GM18868 (cell line): ENCODE measurements at regions not wholly inside any gene's neighbourhood (a gene's known extent, or its start where the extent isn't known, plus 50 kb on each side); places are given as distances from the start of the nearest gene placed in this dataset.
"Not testable (repeated sequence)": the region's sequence is repeated elsewhere in the genome, so short reads cannot be mapped to it uniquely, and the experiment has no call there.

ENCODE experiments used
- ATAC-seq: cut with Tn5 transposase; IDR thresholded peaks from one replicate; pipeline ENCODE4 v1.9.1; 2021; ENCODE audit warnings: mild to moderate bottlenecking, moderate library complexity; ENCODE audit not compliant: unreplicated experiment

DNA sequence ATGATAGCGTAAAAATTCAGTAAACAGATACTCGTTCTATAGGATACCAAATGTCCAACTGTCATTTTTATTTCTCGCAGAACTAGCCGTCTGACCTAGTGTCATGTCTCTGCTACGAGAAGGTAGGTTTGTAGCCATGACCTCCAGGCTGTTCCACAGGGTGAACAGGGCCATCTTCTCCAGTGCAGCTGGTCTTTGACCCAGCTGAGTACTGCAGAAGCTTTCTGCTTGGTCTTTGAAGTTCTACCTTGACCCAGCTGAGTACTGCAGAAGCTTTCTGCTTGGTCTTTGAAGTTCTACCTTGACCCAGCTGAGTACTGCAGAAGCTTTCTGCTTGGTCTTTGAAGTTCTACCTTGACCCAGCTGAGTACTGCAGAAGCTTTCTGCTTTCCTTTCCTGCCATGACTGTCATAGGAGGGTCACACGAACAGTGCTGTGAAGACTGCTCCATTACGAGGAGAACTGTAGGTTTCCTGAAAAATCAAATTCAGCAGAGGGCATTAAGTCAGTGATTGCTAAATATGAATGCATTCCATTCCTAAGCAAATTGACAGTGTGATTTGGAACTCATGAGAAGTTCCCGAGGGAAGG lies 532.8 kb upstream of the NRP1 start:
- ATAC-seq = not testable (repeated sequence)

DNA sequence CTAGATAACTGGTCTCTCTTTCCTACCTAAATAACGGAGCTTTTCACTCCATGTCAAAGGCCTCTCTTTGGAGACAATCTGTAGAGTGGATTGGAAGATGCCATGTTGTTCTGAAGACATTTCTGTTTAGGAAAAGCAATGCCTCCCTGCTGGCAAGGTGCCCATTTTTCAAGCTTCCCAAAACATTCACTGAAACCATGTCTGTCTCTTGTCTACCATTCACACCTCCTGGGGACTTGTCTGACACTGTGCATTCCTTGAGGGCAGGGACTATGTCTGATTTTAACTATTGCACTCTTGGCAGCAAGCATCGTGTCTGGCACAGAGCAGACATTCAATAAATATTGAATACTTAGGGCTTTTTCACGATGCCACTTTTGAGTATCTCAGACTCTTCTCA lies 528.9 kb upstream of the NRP1 start:
- ATAC-seq = no peak

DNA sequence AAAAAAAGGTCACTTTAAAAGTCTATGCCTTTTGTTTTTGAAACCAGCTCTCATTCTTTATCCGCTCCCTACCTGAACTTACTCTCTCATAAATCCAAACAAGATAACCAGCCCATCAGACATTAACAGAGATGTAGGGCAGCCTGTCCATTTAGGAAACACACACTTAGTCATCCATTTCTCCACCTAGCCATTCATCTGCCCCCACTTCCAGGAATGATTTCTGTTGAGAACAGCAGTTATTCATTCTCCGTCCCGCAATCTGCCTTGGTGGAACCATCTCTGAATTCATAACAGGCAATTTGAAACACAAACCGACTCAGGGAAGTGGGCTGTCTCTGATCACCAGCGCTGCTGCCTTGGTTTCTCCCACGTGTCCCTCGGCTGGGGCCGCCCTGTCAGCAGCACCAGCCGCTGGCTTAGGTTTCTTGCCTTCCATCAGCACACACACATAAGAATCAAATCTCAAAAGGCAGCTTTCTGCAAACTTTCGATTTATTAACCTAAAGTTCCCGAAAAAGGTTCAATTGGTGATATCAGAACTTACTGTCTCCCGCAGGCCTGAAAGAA lies 528.2 kb upstream of the NRP1 start:
- no peak for ATAC-seq

DNA sequence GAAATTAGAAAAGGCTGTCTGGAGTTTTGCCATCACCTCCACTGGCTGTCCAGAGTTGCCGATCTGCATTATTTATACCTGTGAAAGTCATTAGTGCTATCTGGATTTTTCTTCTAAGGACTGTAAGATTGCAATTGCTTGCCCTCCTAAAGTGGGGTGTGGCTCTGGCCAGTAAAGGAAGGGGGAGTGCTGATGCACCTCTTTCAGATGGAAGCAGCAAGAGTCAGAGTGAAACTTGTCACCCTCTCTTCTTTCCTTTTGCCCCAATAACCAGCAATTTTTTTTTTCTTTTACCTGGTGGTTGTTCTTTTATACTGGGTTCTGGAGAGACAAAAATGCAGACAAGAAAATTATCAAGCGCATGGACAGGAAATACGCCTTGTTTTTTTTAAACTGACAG lies 527.4 kb upstream of the NRP1 start:
- ATAC-seq = no peak

DNA sequence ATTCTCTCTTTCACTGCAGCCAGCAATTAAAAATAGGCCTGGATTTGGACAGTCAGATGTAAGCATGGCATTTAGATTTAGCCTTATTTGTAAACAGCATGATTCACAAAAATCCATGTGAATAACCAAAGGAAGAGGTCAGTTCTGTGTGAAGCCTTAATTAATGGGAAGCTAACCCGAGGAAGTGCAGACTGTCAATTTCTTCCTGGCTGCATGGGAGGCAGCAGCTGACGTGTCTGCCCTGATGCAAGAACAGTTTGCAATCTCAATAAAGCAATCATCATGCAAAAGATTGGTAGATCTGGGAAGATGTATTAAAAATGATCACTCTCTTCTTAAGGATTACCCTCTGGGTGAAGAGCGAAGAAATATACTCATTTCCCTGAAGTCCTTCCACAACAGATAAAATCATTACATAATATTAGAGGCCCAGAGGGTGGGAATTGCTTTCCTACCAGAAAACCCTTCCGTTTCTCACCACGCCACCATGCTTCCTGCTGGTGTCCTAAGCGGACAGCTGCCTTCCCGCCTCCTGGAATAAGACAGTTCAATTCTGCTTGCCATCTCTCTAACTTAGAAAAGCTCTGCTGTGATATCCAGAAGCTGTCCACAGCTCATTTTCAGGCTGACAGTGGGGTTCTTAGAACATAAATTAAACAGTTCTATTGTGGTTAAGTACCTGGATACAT lies 526.7 kb upstream of the NRP1 start:
- no peak for ATAC-seq

DNA sequence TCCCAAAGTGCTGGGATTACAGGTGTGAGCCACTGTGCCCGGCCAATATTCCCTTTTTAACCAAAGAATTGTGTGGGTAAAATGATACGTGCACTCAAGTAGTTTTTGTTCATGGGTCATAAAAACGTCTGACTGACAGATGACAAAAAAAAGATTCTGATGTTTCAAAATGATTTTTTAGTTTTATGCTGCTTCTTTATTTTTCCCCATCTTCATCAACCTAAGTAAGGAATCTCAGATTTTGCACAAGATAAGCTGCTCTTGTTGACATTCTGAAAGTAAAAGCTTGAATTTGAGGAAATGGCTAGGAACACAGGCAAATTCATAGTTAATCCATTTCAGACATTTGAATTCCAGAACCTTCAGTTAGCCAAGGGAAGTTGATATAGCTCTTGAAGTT lies 526.1 kb upstream of the NRP1 start:
- no peak for ATAC-seq

DNA sequence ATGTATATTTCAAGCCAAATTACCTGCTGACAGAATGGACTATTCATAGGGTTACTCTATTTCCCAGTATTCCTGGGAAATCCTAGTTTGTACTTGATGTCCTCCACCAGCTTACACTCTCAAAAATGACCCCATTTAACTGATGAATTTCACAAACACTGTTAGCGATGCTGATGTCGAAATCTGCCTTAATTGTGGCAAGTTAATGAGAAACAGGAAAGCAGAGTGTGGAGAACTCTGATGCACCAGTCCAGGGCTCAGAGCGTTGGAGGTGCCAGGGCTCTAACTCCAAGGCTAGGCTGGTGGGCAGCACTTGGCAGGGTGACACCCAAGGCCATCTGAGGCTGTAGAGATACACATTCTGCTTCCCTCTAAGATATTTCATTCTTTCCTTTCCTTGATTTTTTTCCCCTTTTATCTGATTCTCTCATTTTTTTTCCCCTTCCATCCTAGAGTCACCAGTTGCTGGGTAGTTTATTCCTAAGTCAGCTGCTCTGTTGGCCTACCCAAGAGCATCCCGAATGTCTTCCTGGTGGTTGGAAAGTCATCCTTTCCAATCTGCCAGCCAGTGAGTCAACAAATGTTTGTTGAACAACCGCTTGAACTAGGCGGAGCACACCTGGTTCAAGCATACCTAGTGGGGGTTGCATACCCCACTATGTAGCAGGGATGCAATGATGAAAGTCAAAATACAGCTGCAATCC lies 525.0 kb upstream of the NRP1 start:
- no peak for ATAC-seq

DNA sequence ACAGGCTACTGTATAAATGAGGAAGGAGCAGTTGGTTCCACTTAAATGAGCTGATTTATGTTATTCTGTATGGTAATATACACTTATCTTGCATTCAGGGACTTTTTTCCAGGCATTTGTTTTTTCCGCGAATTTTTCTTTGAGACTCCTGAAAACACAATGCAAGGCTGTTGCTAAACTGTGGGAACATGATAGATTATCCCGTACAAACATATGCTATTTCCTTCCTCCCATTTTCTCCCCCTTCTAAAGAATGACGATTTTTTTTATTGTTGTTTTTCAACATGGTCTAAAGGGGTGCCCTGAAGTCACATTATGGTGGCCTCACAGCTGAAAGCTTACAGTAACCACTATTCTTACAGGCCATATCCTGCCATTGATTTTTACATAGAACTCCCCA lies 523.9 kb upstream of the NRP1 start:
- ATAC-seq = no peak

DNA sequence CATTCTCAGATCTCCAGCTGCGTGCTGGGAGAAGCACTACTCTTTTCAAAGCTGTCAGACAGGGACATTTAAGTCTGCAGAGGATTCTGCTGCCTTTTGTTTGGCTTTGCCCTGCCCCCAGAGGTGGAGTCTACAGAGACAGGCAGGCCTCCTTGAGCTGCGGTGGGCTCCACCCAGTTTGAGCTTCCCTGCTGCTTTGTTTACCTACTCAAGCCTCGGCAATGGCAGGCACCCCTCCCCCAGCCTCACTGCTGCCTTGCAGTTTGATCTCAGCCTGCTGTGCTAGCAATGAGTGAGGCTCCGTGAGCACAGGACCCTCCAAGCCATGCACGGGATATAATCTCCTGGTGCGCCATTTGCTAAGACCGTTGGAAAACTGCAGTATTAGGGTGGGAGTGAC lies 518.8 kb upstream of the NRP1 start:
- not testable (repeated sequence) for ATAC-seq

DNA sequence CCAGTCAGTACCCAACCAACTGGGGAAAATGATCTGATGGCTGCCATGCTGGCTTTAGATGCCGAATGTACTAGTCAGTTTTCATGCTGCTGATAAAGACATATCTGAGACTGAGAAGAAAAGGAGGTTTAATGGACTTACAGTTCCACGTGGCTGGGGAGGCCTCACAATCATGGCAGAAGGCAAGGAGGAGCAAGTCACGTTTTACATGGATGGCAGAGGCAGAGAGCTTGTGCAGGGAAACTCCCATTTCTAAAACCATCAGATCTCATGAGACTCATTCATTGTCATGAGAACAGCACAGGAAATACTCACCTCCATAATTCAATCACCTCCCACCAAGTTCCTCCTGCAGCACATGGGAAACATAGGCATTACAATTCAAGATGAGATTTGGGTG lies 508.9 kb upstream of the NRP1 start:
- ATAC-seq = no peak

DNA sequence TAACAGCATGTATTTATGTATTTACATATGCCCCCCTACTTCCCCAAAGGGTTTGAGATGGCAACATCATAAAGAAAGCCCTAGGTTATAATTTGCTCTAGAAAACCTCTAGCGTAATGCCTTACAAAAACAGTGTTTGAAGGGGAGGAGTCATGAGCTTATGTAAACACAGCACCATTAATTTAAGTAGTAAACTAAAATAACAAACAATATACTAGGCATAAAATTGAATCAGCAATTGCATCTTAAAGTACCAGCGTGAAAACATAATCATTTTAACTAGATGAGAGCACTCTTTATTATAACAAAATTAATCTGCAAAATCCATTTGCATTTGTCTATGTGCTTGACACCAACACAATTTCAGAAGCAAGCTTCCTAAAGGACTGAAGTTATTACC lies 507.2 kb upstream of the NRP1 start:
- ATAC-seq = no peak

DNA sequence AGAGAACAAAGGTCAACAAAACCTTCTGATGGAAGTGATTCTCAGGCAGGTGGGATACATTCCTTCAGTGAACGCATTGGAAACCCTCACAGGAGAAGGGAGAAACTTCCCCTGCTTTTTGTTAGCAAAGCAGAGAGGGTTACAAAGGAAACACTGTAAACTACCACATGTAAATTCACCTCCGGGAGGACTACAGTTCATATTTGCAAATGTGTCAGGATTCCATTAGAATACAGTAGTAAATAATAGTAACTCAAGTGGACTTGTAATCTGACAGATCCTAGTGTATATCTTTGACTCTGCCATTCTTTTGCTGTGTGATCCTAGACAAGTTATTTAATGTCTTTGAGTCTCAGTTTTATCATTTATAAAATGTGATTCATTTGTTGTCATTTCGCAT lies 504.3 kb upstream of the NRP1 start:
- no peak for ATAC-seq

DNA sequence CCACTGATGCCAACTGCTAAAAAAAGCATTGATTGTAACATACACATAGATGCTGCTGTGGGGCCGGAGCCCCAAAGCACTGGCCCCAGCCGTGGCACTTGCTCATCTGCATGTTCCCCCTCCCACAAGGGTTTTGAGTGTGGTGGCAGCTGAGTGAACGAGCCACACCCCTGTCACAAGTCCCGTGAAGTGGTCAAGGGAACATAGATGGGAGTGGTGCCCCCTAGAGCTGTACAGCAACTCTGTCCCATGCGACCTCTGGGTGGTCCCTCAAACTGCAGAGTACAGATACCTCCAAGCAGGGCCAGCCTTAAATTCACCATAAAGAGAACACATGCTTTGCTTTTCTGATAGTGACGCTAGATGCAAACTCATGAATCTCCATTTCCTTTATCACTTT lies 503.3 kb upstream of the NRP1 start:
- ATAC-seq = no peak

DNA sequence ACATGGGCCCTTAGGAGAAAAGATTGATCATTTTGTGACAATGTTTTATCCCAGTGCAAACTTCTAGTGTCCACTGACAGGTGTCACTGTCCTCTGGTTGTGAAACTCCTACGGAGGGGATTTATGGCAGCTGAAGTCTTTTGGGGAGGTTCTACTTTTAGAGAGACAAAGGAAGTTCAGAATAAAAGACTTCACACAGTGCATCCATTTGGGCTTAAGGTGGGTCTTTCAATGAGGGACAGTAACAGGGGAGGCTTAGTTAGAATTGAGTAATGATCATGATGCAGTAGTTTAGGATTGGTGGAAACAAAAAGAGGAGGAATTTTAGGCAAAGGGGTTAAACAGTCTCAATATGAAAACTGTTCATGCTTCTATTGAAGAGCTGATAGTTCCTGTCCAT lies 501.1 kb upstream of the NRP1 start:
- no peak for ATAC-seq

DNA sequence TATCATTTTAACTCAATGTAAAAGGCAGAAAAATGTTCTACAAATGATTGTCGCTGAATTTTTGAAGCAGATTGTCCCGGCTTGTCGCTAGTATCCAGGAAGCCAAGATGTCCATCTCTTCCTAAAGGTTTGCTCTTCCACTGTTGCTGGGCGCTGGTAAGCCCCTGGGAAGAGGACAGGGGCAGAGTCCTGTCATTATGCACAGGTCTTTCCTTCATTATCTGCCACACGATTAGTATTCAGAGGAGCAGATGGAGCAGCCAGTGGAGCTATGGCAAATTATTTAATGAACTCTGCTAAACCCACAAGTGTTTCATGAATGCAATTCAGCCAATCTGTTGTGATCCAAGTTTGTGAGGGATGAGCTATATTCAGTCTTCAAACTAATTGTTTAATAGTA lies 499.1 kb upstream of the NRP1 start:
- ATAC-seq = no peak

DNA sequence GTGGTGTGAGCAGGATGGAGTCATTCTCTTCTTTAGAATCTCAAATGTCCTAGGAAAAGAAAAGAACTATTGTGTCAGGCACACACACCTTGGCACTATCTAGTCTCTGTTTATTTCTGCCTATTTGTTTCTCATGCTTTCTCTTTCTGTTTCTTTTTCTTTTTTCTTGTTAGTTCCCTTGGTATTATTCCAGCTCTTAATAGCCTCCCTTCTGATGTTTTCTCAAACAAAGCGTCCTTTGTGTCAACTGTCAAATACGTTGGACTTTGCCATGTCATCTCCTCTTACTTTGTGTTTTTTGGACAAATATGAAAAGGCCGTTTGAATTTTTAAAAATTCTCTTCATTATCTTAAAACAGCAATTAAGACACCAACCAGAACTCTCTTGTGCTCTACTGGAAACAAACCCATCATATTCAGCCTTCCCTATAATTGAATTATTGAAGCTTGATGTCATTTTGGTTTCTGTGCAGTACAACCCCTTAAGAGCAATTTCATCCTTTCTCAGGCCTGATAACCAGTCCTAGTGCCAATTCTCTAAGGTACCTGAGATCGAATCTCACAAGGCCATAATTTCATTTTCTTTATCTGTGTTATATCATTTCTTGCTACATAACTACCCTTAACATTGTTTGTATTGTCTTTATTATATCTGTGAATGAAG lies 497.8 kb upstream of the NRP1 start:
- ATAC-seq = no peak

DNA sequence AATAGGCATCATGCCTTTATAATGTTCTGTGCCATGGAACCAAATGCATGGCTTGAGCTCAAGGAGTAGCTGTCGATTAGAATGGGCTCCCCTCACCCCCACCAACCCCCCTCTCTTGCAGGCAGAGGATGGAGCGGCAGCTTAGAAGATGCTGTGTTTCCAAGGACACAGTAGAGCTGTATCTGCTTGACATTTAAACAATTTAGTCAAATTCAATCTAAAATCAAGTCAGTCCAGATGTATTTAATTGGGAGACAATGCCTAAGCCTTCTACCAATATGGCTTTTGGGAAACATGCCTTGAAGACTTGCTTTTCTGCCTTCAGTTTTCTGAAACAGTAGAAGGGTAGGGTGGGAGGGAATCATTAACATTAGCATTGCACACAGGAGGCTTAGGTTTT lies 497.1 kb upstream of the NRP1 start:
- no peak for ATAC-seq

DNA sequence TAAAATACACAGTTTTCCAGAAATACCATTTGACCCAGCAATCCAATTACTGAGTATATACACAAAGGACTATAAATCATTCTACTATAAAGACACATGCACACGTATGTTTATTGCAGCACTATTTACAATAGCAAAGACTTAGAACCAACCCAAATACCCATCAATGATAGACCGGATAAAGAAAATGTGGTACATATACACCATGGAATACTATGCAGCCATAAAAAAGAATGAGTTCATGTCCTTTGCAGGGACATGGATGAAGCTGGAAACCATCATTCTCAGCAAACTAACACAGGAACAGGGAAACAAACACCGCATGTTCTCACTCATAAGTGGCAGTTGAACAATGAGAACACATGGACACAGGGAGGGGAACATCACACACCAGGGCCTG lies 495.4 kb upstream of the NRP1 start:
- ATAC-seq = not testable (repeated sequence)

DNA sequence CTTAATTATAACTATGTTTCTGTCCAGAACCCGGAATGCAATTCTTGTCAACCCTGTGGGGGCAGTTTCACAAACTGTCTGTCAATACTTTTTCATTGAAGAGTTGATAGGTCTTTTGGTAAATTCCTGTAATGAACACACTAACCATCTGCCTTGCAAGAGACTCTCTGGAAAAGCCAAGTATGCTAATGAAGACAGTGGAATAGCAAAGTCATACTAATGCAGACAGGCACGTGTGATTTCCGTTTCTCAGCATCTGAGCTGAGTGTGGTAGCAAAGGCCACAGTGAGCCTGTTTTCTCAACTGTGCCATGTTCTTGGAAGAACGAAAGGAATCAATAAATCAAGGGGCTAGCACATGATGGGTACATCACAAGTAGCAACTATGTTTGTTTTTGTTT lies 494.1 kb upstream of the NRP1 start:
- no peak for ATAC-seq

DNA sequence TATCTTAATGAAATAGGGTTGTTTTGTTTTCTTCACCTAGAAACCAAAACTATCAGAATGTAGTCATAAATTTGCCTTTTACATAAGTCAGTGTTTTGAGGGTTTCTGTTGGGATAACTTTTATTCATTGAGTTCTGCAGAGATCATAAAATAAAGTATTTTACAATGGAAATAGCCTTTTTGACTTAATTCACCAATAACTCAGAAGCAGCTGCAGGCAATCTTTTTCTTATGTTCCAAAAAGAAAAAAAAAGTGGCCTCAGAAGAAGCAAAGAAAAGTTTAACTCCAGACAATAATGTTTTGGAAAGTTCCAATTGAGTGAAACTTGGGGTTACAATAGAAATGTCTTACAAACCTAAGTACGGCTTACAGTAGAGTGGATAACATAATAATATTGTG lies 491.7 kb upstream of the NRP1 start:
- ATAC-seq = no peak

DNA sequence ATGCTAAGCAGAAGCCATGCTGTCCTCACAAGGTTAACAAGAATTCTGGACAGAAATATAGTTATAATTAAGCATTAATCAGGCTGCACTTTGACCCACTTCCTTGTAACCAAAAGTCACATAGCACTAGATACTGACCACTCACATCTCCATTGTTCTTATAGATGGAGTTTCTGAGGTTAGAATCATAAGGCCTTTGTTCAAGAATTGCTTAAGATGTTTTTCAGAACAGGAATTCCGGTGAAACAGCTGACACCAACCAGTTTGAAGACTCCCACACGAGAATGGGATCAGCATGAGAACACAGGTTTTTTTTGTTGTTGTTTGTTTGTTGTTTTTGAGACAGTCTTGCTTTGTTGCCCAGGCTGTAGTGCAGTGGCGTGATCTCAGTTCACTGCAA lies 488.3 kb upstream of the NRP1 start:
- no peak for ATAC-seq

DNA sequence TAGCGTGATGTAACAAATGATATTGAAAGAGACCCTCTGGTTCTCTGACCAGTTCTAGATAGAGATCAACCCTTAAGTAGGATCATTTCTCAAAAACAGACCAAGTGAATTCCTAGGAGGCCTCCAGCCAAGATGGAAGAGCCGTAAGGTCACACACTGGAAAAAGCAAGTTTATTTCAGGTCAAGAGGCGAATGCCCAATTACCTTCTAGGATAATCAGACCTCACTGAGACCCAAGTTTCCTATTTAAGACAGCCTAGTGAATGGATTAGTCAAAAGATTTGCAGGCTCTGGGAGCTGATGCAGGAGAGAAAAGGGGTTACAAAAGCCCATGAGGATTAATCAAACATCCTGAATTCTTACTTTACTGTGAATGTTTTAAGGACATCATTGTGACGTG lies 486.1 kb upstream of the NRP1 start:
- no peak for ATAC-seq
